T-cell (primary cell): ENCODE measurements at regions not wholly inside any gene's neighbourhood (a gene's known extent, or its start where the extent isn't known, plus 50 kb on each side); places are given as distances from the start of the nearest gene placed in this dataset.
"Not testable (repeated sequence)": the region's sequence is repeated elsewhere in the genome, so short reads cannot be mapped to it uniquely, and the experiment has no call there.

Experiments used
- ATAC-seq, 4 experiments: fragments of 200-7000 bp in 3 of 4; fragments of 150-1000 bp in 1 of 4; cut with Tn5 transposase; replicated peaks in 1 of 4; 1 replicate in 3 of 4; 2 replicates in 1 of 4; pipeline ENCODE4 v1.10.0; 2021; ENCODE audit warnings: moderate library complexity in 3 of 4, mild to moderate bottlenecking in 2 of 4, moderate number of reproducible peaks in 1 of 4
- CTCF ChIA-PET, 2 donors: fragments of 300-600 bp; sonication (Branson Sonifier 250); formaldehyde crosslinking; loops; one replicate each; lab custom pipeline; 2022; ENCODE audit warnings: antibody characterized with exemption in 2 of 2; lab: Charles Lee
- POLR2A ChIA-PET, 2 donors: fragments of 300-600 bp; sonication (Branson Sonifier 250); formaldehyde crosslinking; loops; one replicate each; lab custom pipeline; 2022; ENCODE audit warnings: antibody characterized with exemption in 2 of 2; lab: Charles Lee
- DNase-seq, 35 experiments: peaks; one replicate each; pipeline versions ENCODE4 v3.0.0 to v3.0.0-alpha.2; 2013 to 2023
- H3K27ac ChIP-seq: one replicate; pipeline ENCODE4 v1.5.1; 2013; ENCODE audit warnings: low read length
- H3K27me3 ChIP-seq, 2 experiments: replicated peaks in 1 of 2; 1 replicate in 1 of 2; 2 replicates in 1 of 2; pipeline versions ENCODE4 v1.6.1 to v1.7.0; 2013; ENCODE audit warnings: low read length in 1 of 2, mixed read lengths in 1 of 2; ENCODE audit not compliant: control insufficient read depth in 2 of 2, insufficient read depth in 2 of 2; ENCODE audit errors: extremely low read depth in 1 of 2
- H3K36me3 ChIP-seq, 2 donors: 1 replicate in 1 of 2; 2 replicates in 1 of 2; pipeline versions ENCODE4 v1.6.1 to v1.7.0; 2013; ENCODE audit warnings: low read length in 1 of 2; ENCODE audit not compliant: control insufficient read depth in 2 of 2, insufficient read depth in 1 of 2; ENCODE audit errors: extremely low read depth in 1 of 2
- H3K4me1 ChIP-seq, 2 experiments: 1 replicate in 1 of 2; 2 replicates in 1 of 2; pipeline versions ENCODE4 v1.6.1 to v1.7.0; 2013; ENCODE audit warnings: low read length in 2 of 2, mixed read lengths in 1 of 2; ENCODE audit not compliant: insufficient read depth in 2 of 2, control insufficient read depth in 1 of 2; ENCODE audit errors: extremely low read depth in 1 of 2
- H3K4me3 ChIP-seq, 2 donors: 1 replicate in 1 of 2; 2 replicates in 1 of 2; pipeline versions ENCODE4 v1.5.1 to v1.7.0; 2013; ENCODE audit warnings: mild to moderate bottlenecking in 2 of 2, low read length in 1 of 2, moderate library complexity in 1 of 2; ENCODE audit not compliant: control insufficient read depth in 1 of 2; ENCODE audit errors: extremely low read depth in 1 of 2
- H3K9me3 ChIP-seq: 2 replicates; pipeline ENCODE4 v1.7.0; 2013
- H3K27ac Mint-ChIP-seq, 2 donors: one replicate each; pipeline ENCODE4 v1.8.0; 2020 to 2021; ENCODE audit warnings: mild to moderate bottlenecking in 2 of 2, mixed read lengths in 2 of 2
- H3K27me3 Mint-ChIP-seq, 2 donors: one replicate each; pipeline ENCODE4 v1.8.0; 2021 to 2022; ENCODE audit warnings: mixed read lengths in 2 of 2
- H3K36me3 Mint-ChIP-seq: one replicate; pipeline ENCODE4 v1.8.0; 2021; ENCODE audit warnings: mixed read lengths
- H3K4me1 Mint-ChIP-seq, 3 donors: one replicate each; pipeline ENCODE4 v1.8.0; 2020 to 2022; ENCODE audit warnings: mixed read lengths in 3 of 3, mild to moderate bottlenecking in 1 of 3
- H3K4me3 Mint-ChIP-seq, 3 donors: one replicate each; pipeline ENCODE4 v1.8.0; 2020 to 2022; ENCODE audit warnings: mild to moderate bottlenecking in 3 of 3, mixed read lengths in 3 of 3, moderate library complexity in 3 of 3
- H3K9me3 Mint-ChIP-seq, 3 donors: one replicate each; pipeline ENCODE4 v1.8.0; 2020 to 2022; ENCODE audit warnings: mixed read lengths in 3 of 3
- WGBS: methylation state at CpG from one replicate; pipeline ENCODE4 v1.1.5; 2013; ENCODE audit warnings: missing lambda C conversion rate; ENCODE audit not compliant: insufficient coverage; 5-methylcytosine and 5-hydroxymethylcytosine counted together

DNA sequence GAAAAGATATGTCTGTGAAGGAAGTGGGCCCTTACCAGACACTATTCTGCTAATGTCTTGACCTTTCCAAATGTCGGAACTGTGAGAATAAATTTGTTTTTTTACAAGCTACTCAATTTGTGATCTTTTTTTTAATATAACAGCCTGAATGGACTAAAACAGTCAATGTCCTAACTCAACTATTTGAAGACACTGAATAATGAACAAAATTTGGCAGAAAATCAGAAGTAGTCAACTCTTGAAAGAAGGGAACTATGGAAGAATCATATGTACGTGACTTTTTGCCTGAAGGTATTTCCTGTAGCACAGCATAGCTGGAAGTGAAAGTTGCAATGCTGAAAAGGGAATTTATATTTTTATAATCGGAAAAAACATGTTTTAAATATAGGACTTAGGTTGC, 351.8 kb upstream of the TFPI start:
- 67% methylated on average over 1 of the region's 3 CpGs for WGBS
- no peaks in the 10 kb centered on the region for H3K27me3 ChIP-seq
- ChIA-PET POLR2A (no interaction called here), CTCF (no interaction called here)
- H3K4me3 Mint-ChIP-seq, result no peak overlapping the region
- H3K4me1 ChIP-seq, result no peaks in the 10 kb centered on the region
- no peak overlapping the region for H3K4me3 ChIP-seq
- no peaks in the 10 kb centered on the region for H3K36me3 ChIP-seq
- DNase-seq (no peak), ATAC-seq (no peak)
- H3K27ac ChIP-seq, result no peak overlapping the region
- no peaks in the 10 kb centered on the region for H3K36me3 Mint-ChIP-seq
- H3K9me3 Mint-ChIP-seq, result peaks cover 0 to 5% (median 4%) of the 10 kb centered on the region in 3 donors
- H3K27me3 Mint-ChIP-seq, result no peaks in the 10 kb centered on the region
- H3K4me1 Mint-ChIP-seq, result no peaks in the 10 kb centered on the region
- no peak overlapping the region for H3K27ac Mint-ChIP-seq
- no peaks in the 10 kb centered on the region for H3K9me3 ChIP-seq

DNA sequence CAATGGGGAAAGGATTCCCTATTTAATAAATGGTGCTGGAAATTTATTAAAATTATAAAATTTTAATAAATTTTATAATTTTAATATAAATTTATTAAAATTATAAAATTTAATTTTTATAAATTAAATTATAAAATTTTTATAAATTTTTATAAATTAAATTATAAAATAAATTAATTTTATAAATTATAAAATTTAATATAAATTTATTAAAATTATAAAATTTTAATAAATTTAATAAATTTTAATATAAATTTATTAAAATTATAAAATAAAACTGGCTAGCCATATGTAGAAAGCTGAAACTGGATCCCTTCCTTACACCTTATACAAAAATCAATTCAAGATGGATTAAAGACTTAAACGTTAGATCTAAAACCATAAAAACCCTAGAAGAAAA, 356.7 kb upstream of the TFPI start:
- H3K9me3 ChIP-seq, H3K4me3 ChIP-seq, H3K27me3 Mint-ChIP-seq, ATAC-seq, H3K4me1 Mint-ChIP-seq, H3K9me3 Mint-ChIP-seq, POLR2A ChIA-PET, H3K36me3 Mint-ChIP-seq, H3K36me3 ChIP-seq, H3K4me1 ChIP-seq, DNase-seq, H3K27ac Mint-ChIP-seq, H3K4me3 Mint-ChIP-seq, H3K27me3 ChIP-seq, H3K27ac ChIP-seq: not testable (repeated sequence)
- no CpG with 5 or more reads among the region's 1 CpG for WGBS
- CTCF ChIA-PET, result interaction anchor here in 1 of 2 donors (0.7 kb wide), 1 partner anchor 549 kb away, joined by 7 read pairs; no protein-coding TSS in a partner anchor

DNA sequence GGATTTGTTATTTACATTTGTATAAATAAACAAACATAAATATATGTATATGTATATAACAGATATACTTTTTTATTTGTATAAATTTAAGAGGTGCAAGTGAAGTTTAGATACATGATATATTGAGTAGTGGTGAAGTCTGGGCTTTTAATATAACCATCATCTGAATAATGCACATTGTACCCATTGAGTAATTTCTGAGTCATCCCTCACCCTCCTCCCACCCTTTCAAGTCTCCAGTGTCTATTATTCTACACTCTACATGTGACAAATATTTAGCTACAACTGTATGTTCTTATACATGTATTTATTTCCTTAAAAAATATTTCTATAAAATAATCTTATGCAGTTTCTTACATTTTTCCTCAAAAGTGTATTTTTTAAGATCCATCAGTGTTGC, 358.7 kb upstream of the TFPI start:
- H3K4me3 Mint-ChIP-seq, result no peak overlapping the region
- no peaks in the 10 kb centered on the region for H3K9me3 Mint-ChIP-seq
- H3K4me1 Mint-ChIP-seq, result no peaks in the 10 kb centered on the region
- no peak overlapping the region for H3K27ac ChIP-seq
- H3K4me1 ChIP-seq, result no peaks in the 10 kb centered on the region
- no peak overlapping the region for H3K27ac Mint-ChIP-seq
- H3K27me3 Mint-ChIP-seq, result no peaks in the 10 kb centered on the region
- H3K9me3 ChIP-seq, result no peaks in the 10 kb centered on the region
- no peaks in the 10 kb centered on the region for H3K36me3 ChIP-seq
- H3K4me3 ChIP-seq, result no peak overlapping the region
- DNase-seq (no peak), ATAC-seq (no peak)
- CTCF ChIA-PET, result no interaction called here
- H3K36me3 Mint-ChIP-seq, result no peaks in the 10 kb centered on the region
- H3K27me3 ChIP-seq, result no peaks in the 10 kb centered on the region
- POLR2A ChIA-PET, result no interaction called here

DNA sequence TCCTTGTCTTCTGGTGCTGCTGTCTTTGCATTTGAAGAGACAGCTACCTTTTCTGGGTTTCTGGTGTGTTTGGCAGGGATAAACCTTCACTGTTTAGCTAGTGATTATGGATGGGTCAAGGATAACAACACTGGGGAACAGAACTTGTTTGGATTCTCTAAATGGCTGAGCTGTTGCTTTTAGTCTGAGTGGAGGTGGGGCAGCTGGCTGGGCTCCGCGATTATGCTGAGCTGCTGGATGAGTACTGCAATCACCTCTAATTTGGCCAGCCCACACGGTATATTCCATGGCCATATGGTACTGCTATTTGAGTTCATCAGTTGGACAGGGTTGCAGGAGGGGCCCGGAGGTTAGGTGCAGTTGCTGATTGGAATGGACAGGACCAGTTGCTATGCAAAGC, 361.6 kb upstream of the TFPI start:
- H3K36me3 ChIP-seq, result no peaks in the 10 kb centered on the region
- Mint-ChIP-seq H3K27ac (no peak overlapping the region), H3K4me3 (no peak overlapping the region), H3K27me3 (no peaks in the 10 kb centered on the region), H3K9me3 (no peaks in the 10 kb centered on the region), H3K4me1 (no peaks in the 10 kb centered on the region), H3K36me3 (no peaks in the 10 kb centered on the region)
- H3K4me3 ChIP-seq, result no peak overlapping the region
- no peak overlapping the region for H3K27ac ChIP-seq
- DNase-seq (no peak), ATAC-seq (no peak)
- H3K9me3 ChIP-seq, result no peaks in the 10 kb centered on the region
- CTCF ChIA-PET, result interaction anchor here in 1 of 2 donors (0.7 kb wide), 1 partner anchor 117 kb away, joined by 3 read pairs; no protein-coding TSS in a partner anchor
- POLR2A ChIA-PET, result no interaction called here
- H3K4me1 ChIP-seq, result no peaks in the 10 kb centered on the region
- H3K27me3 ChIP-seq, result no peaks in the 10 kb centered on the region
- WGBS, result 91% methylated on average over 4 of the region's 4 CpGs

DNA sequence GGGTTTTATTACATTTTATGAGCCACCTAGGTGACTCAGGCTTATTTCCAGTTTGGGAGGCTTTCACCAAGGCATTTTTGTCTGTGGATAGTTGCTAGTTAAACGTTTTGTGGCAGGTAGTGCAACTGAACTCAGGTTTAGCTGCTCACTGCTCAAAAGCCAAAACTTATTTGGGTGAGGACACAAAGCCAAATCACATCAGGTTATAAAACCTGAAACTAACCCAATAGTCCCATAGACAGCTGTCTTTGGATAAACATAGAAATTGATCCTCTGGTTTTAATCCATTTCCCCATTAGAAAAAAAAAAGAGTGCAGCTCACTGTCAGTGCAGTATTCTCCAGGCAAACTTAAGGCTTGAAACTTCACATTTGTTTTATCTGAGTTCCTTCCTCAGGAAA, 362.6 kb upstream of the TFPI start:
- Mint-ChIP-seq H3K9me3 (peaks cover 0 to 5% (median 0%) of the 10 kb centered on the region in 3 donors), H3K4me3 (no peak overlapping the region), H3K36me3 (no peaks in the 10 kb centered on the region), H3K4me1 (no peaks in the 10 kb centered on the region), H3K27ac (no peak overlapping the region), H3K27me3 (no peaks in the 10 kb centered on the region)
- H3K4me1 ChIP-seq, result no peaks in the 10 kb centered on the region
- ChIA-PET POLR2A (no interaction called here), CTCF (no interaction called here)
- no CpG with 5 or more reads among the region's 1 CpG for WGBS
- no peaks in the 10 kb centered on the region for H3K9me3 ChIP-seq
- H3K27ac ChIP-seq, result no peak overlapping the region
- H3K36me3 ChIP-seq, result no peaks in the 10 kb centered on the region
- no peak overlapping the region for H3K4me3 ChIP-seq
- no peaks in the 10 kb centered on the region for H3K27me3 ChIP-seq
- DNase-seq (no peak), ATAC-seq (no peak)

DNA sequence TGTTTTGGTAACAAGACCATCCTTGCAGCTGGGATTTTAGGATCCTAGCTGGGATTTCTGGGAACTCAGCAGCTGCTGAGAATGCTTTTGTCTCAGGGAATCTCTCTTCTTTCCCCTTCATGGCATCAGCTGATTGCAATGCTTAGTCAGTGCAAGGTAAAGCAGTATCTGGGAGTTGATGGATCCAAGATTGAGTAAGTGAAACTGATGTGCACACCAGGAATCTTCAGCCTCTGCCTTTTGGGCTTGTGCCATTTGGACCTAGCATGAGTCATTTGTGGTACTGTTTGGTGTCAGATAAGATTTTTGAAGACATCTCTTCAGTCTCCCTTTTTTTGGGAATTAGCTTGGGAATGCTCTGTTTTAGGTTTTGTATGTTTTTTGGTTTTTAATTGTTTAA, 363.3 kb upstream of the TFPI start:
- H3K4me3 Mint-ChIP-seq, result no peak overlapping the region
- H3K4me1 Mint-ChIP-seq, result no peaks in the 10 kb centered on the region

More for the DNA sequence above, 363.3 kb upstream of the TFPI start:
- ATAC-seq, result no peak
- H3K4me1 ChIP-seq, result no peaks in the 10 kb centered on the region
- no peaks in the 10 kb centered on the region for H3K9me3 ChIP-seq
- no peaks in the 10 kb centered on the region for H3K36me3 ChIP-seq
- H3K27me3 ChIP-seq, result no peaks in the 10 kb centered on the region
- ChIA-PET CTCF (interaction anchor here in 1 of 2 donors (0.7 kb wide), 1 partner anchor 85 kb away, joined by 3 read pairs; no protein-coding TSS in a partner anchor), POLR2A (no interaction called here)
- Mint-ChIP-seq H3K9me3 (peaks cover 0 to 9% (median 0%) of the 10 kb centered on the region in 3 donors), H3K27ac (no peak overlapping the region), H3K27me3 (no peaks in the 10 kb centered on the region), H3K36me3 (no peaks in the 10 kb centered on the region)
- DNase-seq, result no peak
- no peak overlapping the region for H3K4me3 ChIP-seq
- no peak overlapping the region for H3K27ac ChIP-seq
